ENCODE measurements at regions not wholly inside any gene's neighbourhood (a gene's known extent, or its start where the extent isn't known, plus 50 kb on each side); places are given as distances from the start of the nearest gene placed in this dataset.
"Not testable (repeated sequence)": the region's sequence is repeated elsewhere in the genome, so short reads cannot be mapped to it uniquely, and the experiment has no call there.

GRCh38 chr5:100013305-100013704, 521.9 kb upstream of the FAM174A start:
- not testable (repeated sequence) for DNase-seq

- DNase-seq, result not testable (repeated sequence)
Observed at GRCh38 chr5:100011160-100011559, 524.0 kb upstream of the FAM174A start.

- no peak for DNase-seq
Observed at GRCh38 chr5:100004969-100005368, 530.2 kb upstream of the FAM174A start.

GRCh38 chr5:99998319-99998718, 536.9 kb upstream of the FAM174A start:
- DNase-seq, result no peak

GRCh38 chr5:99995407-99995806, 539.8 kb upstream of the FAM174A start:
- no peak for DNase-seq

- DNase-seq, result no peak
Observed at GRCh38 chr5:99973779-99974178, 561.4 kb upstream of the FAM174A start.

GRCh38 chr5:99955962-99956361, 579.2 kb upstream of the FAM174A start:
- DNase-seq, result no peak

GRCh38 chr5:99955006-99955405, 580.2 kb upstream of the FAM174A start:
- no peak for DNase-seq

GRCh38 chr5:99949969-99950524, 585.1 kb upstream of the FAM174A start:
- DNase-seq, result no peak

- no peak for DNase-seq
Observed at GRCh38 chr5:99949361-99949760, 585.8 kb upstream of the FAM174A start.

- no peak for DNase-seq
Observed at GRCh38 chr5:99948850-99949249, 586.3 kb upstream of the FAM174A start.

- DNase-seq, result no peak
Observed at GRCh38 chr5:99945478-99946442, 589.4 kb upstream of the FAM174A start.

- DNase-seq, result no peak
Observed at GRCh38 chr5:99940540-99940939, 594.6 kb upstream of the FAM174A start.

GRCh38 chr5:99936911-99937310, 598.3 kb upstream of the FAM174A start:
- DNase-seq, result no peak

GRCh38 chr5:99929806-99930135, 605.4 kb upstream of the FAM174A start:
- DNase-seq, result no peak

GRCh38 chr5:99929067-99929805, 605.9 kb upstream of the FAM174A start:
- DNase-seq, result no peak

GRCh38 chr5:99928490-99928889, 606.7 kb upstream of the FAM174A start:
- DNase-seq, result no peak

- no peak for DNase-seq
Observed at GRCh38 chr5:99926463-99926862, 608.7 kb upstream of the FAM174A start.

GRCh38 chr5:99922386-99922785, 612.8 kb upstream of the FAM174A start:
- no peak for DNase-seq

- no peak for DNase-seq
Observed at GRCh38 chr5:99911971-99912370, 623.2 kb upstream of the FAM174A start.

- no peak for DNase-seq
Observed at GRCh38 chr5:99906776-99907175, 628.4 kb upstream of the FAM174A start.

GRCh38 chr5:99901972-99902371, 633.2 kb upstream of the FAM174A start:
- DNase-seq, result no peak

- no peak for DNase-seq
Observed at GRCh38 chr5:99900302-99900852, 634.8 kb upstream of the FAM174A start.

All from NCI-H2227 treated with DMSO at 0.1 percent for 48 hours (cell line).